Fibroblast of lung (primary cell): ENCODE measurements at regions not wholly inside any gene's neighbourhood (a gene's known extent, or its start where the extent isn't known, plus 50 kb on each side); places are given as distances from the start of the nearest gene placed in this dataset.

Source experiments
- DNase-seq, 2 donors: peaks; one replicate each; pipeline versions ENCODE4 v3.0.0 to v3.0.0-alpha.2; 2010; ENCODE audit warnings: low read depth in 2 of 2
- H2AFZ ChIP-seq: 2 replicates; pipeline ENCODE4 v1.5.1; 2012; ENCODE audit warnings: low read length, control low read depth, inconsistent platforms
- H3K27ac ChIP-seq: 2 replicates; pipeline ENCODE4 v1.5.1; 2011; ENCODE audit warnings: low read length, control low read depth; ENCODE audit not compliant: insufficient read depth
- H3K27me3 ChIP-seq: 2 replicates; pipeline ENCODE4 v1.5.1; 2011; ENCODE audit warnings: mild to moderate bottlenecking, low read length; ENCODE audit not compliant: control insufficient read depth, insufficient read depth
- H3K36me3 ChIP-seq: 2 replicates; pipeline ENCODE4 v1.5.1; 2011; ENCODE audit warnings: low read length; ENCODE audit not compliant: control insufficient read depth, insufficient read depth
- H3K4me1 ChIP-seq: 2 replicates; pipeline ENCODE4 v1.5.1; 2011; ENCODE audit warnings: low read length; ENCODE audit not compliant: control insufficient read depth, insufficient read depth; ENCODE audit errors: extremely low read depth
- H3K4me2 ChIP-seq: 2 replicates; pipeline ENCODE4 v1.5.1; 2011; ENCODE audit warnings: low read length, control low read depth; ENCODE audit not compliant: insufficient read depth; ENCODE audit errors: extremely low read depth
- H3K4me3 ChIP-seq, 4 experiments: fragments of 200-600 bp in 1 of 4; sonication (generic) in 1 of 4; replicated peaks in 1 of 4; 2 replicates each; pipeline ENCODE4 v1.5.1; 2011 to 2016; ENCODE audit warnings: low read length in 4 of 4, low read depth in 3 of 4, mild to moderate bottlenecking in 3 of 4, control low read depth in 2 of 4, inconsistent platforms in 1 of 4, mixed read lengths in 1 of 4; ENCODE audit not compliant: insufficient read depth in 1 of 4; ENCODE audit errors: control extremely low read depth in 1 of 4
- H3K79me2 ChIP-seq: 2 replicates; pipeline ENCODE4 v1.5.1; 2012; ENCODE audit warnings: mild to moderate bottlenecking, low read length, inconsistent platforms; ENCODE audit not compliant: control insufficient read depth, insufficient read depth
- H3K9ac ChIP-seq: 2 replicates; pipeline ENCODE4 v1.5.1; 2011; ENCODE audit warnings: mild to moderate bottlenecking, low read length, control low read depth; ENCODE audit not compliant: insufficient read depth
- H3K9me3 ChIP-seq: 2 replicates; pipeline ENCODE4 v1.5.1; 2012; ENCODE audit warnings: low read depth, low read length; ENCODE audit not compliant: control insufficient read depth, insufficient read depth
- H4K20me1 ChIP-seq: 2 replicates; pipeline ENCODE4 v1.5.1; 2011; ENCODE audit warnings: low read length; ENCODE audit not compliant: control insufficient read depth, insufficient read depth; ENCODE audit errors: extremely low read depth
- EZH2 ChIP-seq: IDR thresholded peaks from 2 replicates; pipeline ENCODE4 v1.5.1; 2012; ENCODE audit warnings: low read length, control low read depth, mild to moderate bottlenecking; ENCODE audit errors: missing control alignments
- TF ChIP-seq, protein P1 (sequence below), 2 donors: IDR thresholded peaks in 1 of 2; conservative IDR thresholded peaks in 1 of 2; 1 replicate in 1 of 2; 2 replicates in 1 of 2; pipeline ENCODE4 v1.5.1; 2011 to 2012; ENCODE audit warnings: low read length in 2 of 2, control low read depth in 1 of 2, inconsistent platforms in 1 of 2, low read depth in 1 of 2, mild to moderate bottlenecking in 1 of 2

DNA sequence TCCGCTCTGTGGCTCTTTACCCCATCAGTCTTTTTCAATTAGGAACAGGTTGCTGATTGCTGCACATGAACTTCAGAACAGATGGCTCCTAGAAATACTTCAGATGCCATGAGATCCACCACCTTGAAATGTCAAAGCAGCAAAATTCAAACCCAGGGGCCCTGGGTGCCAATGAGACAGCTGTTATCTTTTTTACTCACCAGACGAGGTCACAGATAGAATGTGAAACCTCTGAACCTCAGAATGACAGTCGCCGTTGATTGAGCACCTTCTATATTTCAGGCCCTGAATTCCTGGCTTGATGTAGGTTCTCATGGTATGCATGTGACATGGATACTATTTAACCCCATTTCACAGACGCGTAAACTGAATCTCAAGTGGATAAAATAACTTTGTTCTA is 63.0 kb downstream of the MAF start:
- H3K79me2 ChIP-seq, result no peaks in the 10 kb centered on the region
- H3K4me1 ChIP-seq, result no peaks in the 10 kb centered on the region
- H3K9ac ChIP-seq, result no peak overlapping the region
- TF ChIP-seq, protein P1, sequence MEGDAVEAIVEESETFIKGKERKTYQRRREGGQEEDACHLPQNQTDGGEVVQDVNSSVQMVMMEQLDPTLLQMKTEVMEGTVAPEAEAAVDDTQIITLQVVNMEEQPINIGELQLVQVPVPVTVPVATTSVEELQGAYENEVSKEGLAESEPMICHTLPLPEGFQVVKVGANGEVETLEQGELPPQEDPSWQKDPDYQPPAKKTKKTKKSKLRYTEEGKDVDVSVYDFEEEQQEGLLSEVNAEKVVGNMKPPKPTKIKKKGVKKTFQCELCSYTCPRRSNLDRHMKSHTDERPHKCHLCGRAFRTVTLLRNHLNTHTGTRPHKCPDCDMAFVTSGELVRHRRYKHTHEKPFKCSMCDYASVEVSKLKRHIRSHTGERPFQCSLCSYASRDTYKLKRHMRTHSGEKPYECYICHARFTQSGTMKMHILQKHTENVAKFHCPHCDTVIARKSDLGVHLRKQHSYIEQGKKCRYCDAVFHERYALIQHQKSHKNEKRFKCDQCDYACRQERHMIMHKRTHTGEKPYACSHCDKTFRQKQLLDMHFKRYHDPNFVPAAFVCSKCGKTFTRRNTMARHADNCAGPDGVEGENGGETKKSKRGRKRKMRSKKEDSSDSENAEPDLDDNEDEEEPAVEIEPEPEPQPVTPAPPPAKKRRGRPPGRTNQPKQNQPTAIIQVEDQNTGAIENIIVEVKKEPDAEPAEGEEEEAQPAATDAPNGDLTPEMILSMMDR (conservative IDR thresholded peaks at IDR 0.05 in 1 of 2, IDR thresholded peaks at IDR 0.05 in 1 of 2; ENCODE audit: low read depth in 1 of 2, low read length in 2 of 2), result no peak
- no peak for TF ChIP-seq EZH2
- H3K27ac ChIP-seq, result no peak overlapping the region
- H2AFZ ChIP-seq, result no peak overlapping the region
- no peaks in the 10 kb centered on the region for H3K36me3 ChIP-seq
- no peak for DNase-seq
- no peak overlapping the region for H3K4me2 ChIP-seq
- H3K27me3 ChIP-seq, result no peaks in the 10 kb centered on the region
- H4K20me1 ChIP-seq, result no peaks in the 10 kb centered on the region
- no peaks in the 10 kb centered on the region for H3K9me3 ChIP-seq
- H3K4me3 ChIP-seq, result no peak overlapping the region

GRCh38 chr16:79536958-79537357 is 63.6 kb downstream of the MAF start:
- H3K36me3 ChIP-seq, result no peaks in the 10 kb centered on the region
- H3K4me1 ChIP-seq, result no peaks in the 10 kb centered on the region
- no peaks in the 10 kb centered on the region for H4K20me1 ChIP-seq
- H3K27me3 ChIP-seq, result no peaks in the 10 kb centered on the region
- no peak overlapping the region for H3K4me3 ChIP-seq
- no peaks in the 10 kb centered on the region for H3K79me2 ChIP-seq
- no peak for DNase-seq
- H3K4me2 ChIP-seq, result no peak overlapping the region
- H3K27ac ChIP-seq, result no peak overlapping the region
- no peaks in the 10 kb centered on the region for H3K9me3 ChIP-seq
- no peak overlapping the region for H2AFZ ChIP-seq
- no peak overlapping the region for H3K9ac ChIP-seq
- no peak for TF ChIP-seq EZH2
- TF ChIP-seq, protein P1 (conservative IDR thresholded peaks at IDR 0.05 in 1 of 2, IDR thresholded peaks at IDR 0.05 in 1 of 2; ENCODE audit: low read depth in 1 of 2, low read length in 2 of 2), result no peak

DNA sequence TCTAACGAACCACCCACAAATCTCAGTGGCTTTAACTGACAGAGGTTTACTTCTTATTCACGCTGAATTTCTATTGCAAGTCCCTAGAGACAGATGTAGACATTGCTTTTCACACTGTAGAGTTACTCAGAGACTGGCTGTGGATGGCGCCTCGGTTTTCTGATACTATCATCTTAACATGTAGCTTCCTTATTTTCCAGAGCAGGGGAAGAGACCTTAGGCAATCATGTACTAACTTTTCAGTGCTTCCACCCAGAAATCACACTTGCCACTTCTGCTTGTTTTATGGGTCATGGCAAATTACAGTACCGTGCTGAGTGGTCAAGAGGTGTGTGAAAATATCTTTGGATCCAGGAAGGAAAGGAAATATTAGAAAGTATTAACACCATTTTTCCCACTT is 65.4 kb downstream of the MAF start:
- Histone ChIP-seq H3K9ac (no peak overlapping the region), H4K20me1 (no peaks in the 10 kb centered on the region), H3K27me3 (no peaks in the 10 kb centered on the region), H3K79me2 (no peaks in the 10 kb centered on the region), H3K27ac (no peak overlapping the region), H3K9me3 (no peaks in the 10 kb centered on the region), H3K4me3 (no peak overlapping the region), H3K4me1 (no peaks in the 10 kb centered on the region), H3K36me3 (no peaks in the 10 kb centered on the region), H2AFZ (no peak overlapping the region), H3K4me2 (no peak overlapping the region)
- no peak for TF ChIP-seq EZH2
- TF ChIP-seq, protein P1 (conservative IDR thresholded peaks at IDR 0.05 in 1 of 2, IDR thresholded peaks at IDR 0.05 in 1 of 2; ENCODE audit: low read depth in 1 of 2, low read length in 2 of 2), result no peak
- DNase-seq, result no peak
